Central memory CD8-positive, alpha-beta T cell (primary cell): ENCODE measurements at regions not wholly inside any gene's neighbourhood (a gene's known extent, or its start where the extent isn't known, plus 50 kb on each side); places are given as distances from the start of the nearest gene placed in this dataset.
"Not testable (repeated sequence)": the region's sequence is repeated elsewhere in the genome, so short reads cannot be mapped to it uniquely, and the experiment has no call there.

Experiments used
- ATAC-seq: fragments of 150-1000 bp; cut with Tn5 transposase; replicated peaks from 2 replicates; pipeline ENCODE4 v1.10.0; 2022; ENCODE audit warnings: mild to moderate bottlenecking, moderate FRiP score, moderate number of reproducible peaks; ENCODE audit not compliant: poor library complexity, severe bottlenecking; ENCODE audit errors: extremely low read depth
- DNase-seq, 2 donors: peaks; one replicate each; pipeline ENCODE4 v3.0.0; 2021; ENCODE audit warnings: low spot score in 2 of 2
- H3K27ac Mint-ChIP-seq: one replicate; pipeline ENCODE4 v1.8.0; 2022; ENCODE audit warnings: low read depth, mild to moderate bottlenecking, moderate library complexity, mixed read lengths
- H3K27me3 Mint-ChIP-seq: one replicate; pipeline ENCODE4 v1.8.0; 2022; ENCODE audit warnings: mixed read lengths
- H3K36me3 Mint-ChIP-seq: one replicate; pipeline ENCODE4 v1.8.0; 2022; ENCODE audit warnings: mild to moderate bottlenecking, moderate library complexity, mixed read lengths; ENCODE audit not compliant: insufficient read depth
- H3K4me1 Mint-ChIP-seq: one replicate; pipeline ENCODE4 v1.8.0; 2022; ENCODE audit warnings: mixed read lengths
- H3K4me3 Mint-ChIP-seq: one replicate; pipeline ENCODE4 v1.8.0; 2022; ENCODE audit warnings: mild to moderate bottlenecking, moderate library complexity, mixed read lengths
- H3K9me3 Mint-ChIP-seq: one replicate; pipeline ENCODE4 v1.8.0; 2022; ENCODE audit warnings: mixed read lengths

GRCh38 chr4:75280461-75280860 lies 233.7 kb downstream of the RCHY1 start:
- H3K4me1 Mint-ChIP-seq, H3K27ac Mint-ChIP-seq, DNase-seq, H3K4me3 Mint-ChIP-seq, H3K36me3 Mint-ChIP-seq, ATAC-seq: not testable (repeated sequence)
- peaks cover 24% of the 10 kb centered on the region for H3K9me3 Mint-ChIP-seq
- peaks cover 22% of the 10 kb centered on the region for H3K27me3 Mint-ChIP-seq

DNA sequence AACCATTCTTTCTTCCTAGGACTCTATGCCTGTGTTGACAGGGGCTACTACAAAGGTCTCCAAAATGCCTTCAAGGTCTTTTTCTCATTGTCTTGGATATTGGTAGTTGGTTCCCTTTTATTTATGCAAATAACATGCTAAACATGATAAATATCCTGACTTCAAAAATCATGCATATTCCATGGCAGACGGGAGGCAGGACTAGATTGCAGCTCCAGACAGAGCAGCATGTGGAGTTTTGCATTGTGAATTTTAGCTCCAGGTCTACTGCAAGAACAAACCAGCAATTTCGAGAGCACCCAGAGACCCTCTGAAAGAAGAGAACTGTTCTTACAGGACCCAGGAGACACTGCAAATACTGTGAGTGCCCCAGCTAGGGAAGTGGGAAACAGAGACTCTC lies 254.9 kb downstream of the RCHY1 start:
- no peaks in the 10 kb centered on the region for H3K27me3 Mint-ChIP-seq
- no peak overlapping the region for H3K4me3 Mint-ChIP-seq
- H3K36me3 Mint-ChIP-seq = no peaks in the 10 kb centered on the region
- peaks cover 3% of the 10 kb centered on the region for H3K9me3 Mint-ChIP-seq
- DNase-seq = no peak
- no peak overlapping the region for H3K27ac Mint-ChIP-seq
- H3K4me1 Mint-ChIP-seq = no peaks in the 10 kb centered on the region
- no peak for ATAC-seq

DNA sequence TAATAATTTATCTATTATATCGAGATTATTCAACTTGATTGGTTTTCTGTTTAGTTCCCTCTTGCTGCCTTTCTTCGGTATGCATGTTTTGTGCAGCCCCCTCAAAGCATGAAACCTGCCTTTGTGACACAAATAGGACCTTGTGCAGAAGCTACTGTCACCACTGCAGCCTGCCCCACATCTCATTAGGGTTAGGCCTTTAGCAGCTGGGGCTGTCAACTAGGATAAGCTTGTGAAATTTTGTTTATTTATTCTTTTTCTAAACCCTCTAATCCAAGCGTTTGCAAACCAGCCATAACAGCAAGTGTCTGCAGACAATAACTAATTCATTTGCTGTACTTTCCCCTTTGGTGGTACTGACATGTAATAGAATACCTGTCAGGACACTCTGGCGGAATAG lies 258.9 kb downstream of the RCHY1 start:
- no peaks in the 10 kb centered on the region for H3K27me3 Mint-ChIP-seq
- no peak overlapping the region for H3K4me3 Mint-ChIP-seq
- H3K9me3 Mint-ChIP-seq = peaks cover 6% of the 10 kb centered on the region
- no peaks in the 10 kb centered on the region for H3K4me1 Mint-ChIP-seq
- no peaks in the 10 kb centered on the region for H3K36me3 Mint-ChIP-seq
- ATAC-seq (no peak), DNase-seq (no peak)
- H3K27ac Mint-ChIP-seq = no peak overlapping the region

- no peaks in the 10 kb centered on the region for H3K27me3 Mint-ChIP-seq
- H3K27ac Mint-ChIP-seq = no peak overlapping the region
- H3K9me3 Mint-ChIP-seq = peaks cover 6% of the 10 kb centered on the region
- H3K4me3 Mint-ChIP-seq = no peak overlapping the region
- no peaks in the 10 kb centered on the region for H3K4me1 Mint-ChIP-seq
- no peaks in the 10 kb centered on the region for H3K36me3 Mint-ChIP-seq
- ATAC-seq (no peak), DNase-seq (no peak)
Observed at GRCh38 chr4:75254745-75255144, 259.5 kb downstream of the RCHY1 start.

DNA sequence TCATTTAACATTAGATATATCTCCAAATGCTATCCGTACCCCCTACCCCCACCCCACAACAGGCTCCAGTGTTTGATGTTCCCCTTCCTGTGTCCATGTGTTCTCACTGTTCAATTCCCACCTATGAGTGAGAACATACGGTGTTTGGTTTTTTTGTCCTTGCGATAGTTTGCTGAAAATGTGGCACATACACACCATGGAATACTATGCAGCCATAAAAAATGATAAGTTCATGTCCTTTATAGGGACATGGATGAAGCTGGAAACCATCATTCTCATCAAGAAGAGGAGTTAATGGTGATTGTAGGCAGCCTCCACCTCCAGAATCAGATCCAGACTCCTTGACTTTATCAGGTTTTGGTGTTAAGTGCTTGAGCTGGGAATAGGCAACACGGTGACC lies 261.1 kb downstream of the RCHY1 start:
- ATAC-seq, H3K4me1 Mint-ChIP-seq, H3K36me3 Mint-ChIP-seq, H3K9me3 Mint-ChIP-seq, DNase-seq, H3K27me3 Mint-ChIP-seq, H3K27ac Mint-ChIP-seq, H3K4me3 Mint-ChIP-seq: not testable (repeated sequence)

GRCh38 chr4:75251547-75251946 lies 262.7 kb downstream of the RCHY1 start:
- H3K4me3 Mint-ChIP-seq = no peak overlapping the region
- no peaks in the 10 kb centered on the region for H3K36me3 Mint-ChIP-seq
- ATAC-seq (no peak), DNase-seq (no peak)
- H3K27ac Mint-ChIP-seq = no peak overlapping the region
- peaks cover 6% of the 10 kb centered on the region for H3K9me3 Mint-ChIP-seq
- no peaks in the 10 kb centered on the region for H3K27me3 Mint-ChIP-seq
- no peaks in the 10 kb centered on the region for H3K4me1 Mint-ChIP-seq

GRCh38 chr4:75249739-75250138 lies 264.5 kb downstream of the RCHY1 start:
- Mint-ChIP-seq H3K9me3 (peaks cover 6% of the 10 kb centered on the region), H3K4me3 (no peak overlapping the region), H3K27me3 (no peaks in the 10 kb centered on the region), H3K27ac (no peak overlapping the region), H3K36me3 (no peaks in the 10 kb centered on the region), H3K4me1 (no peaks in the 10 kb centered on the region)
- DNase-seq (no peak), ATAC-seq (no peak)

GRCh38 chr4:75248770-75249407 lies 265.3 kb downstream of the RCHY1 start:
- Mint-ChIP-seq H3K9me3 (peaks cover 6% of the 10 kb centered on the region), H3K4me1 (no peaks in the 10 kb centered on the region), H3K27me3 (no peaks in the 10 kb centered on the region), H3K27ac (no peak overlapping the region), H3K4me3 (no peak overlapping the region), H3K36me3 (no peaks in the 10 kb centered on the region)
- no peak for ATAC-seq
- DNase-seq = no peak

DNA sequence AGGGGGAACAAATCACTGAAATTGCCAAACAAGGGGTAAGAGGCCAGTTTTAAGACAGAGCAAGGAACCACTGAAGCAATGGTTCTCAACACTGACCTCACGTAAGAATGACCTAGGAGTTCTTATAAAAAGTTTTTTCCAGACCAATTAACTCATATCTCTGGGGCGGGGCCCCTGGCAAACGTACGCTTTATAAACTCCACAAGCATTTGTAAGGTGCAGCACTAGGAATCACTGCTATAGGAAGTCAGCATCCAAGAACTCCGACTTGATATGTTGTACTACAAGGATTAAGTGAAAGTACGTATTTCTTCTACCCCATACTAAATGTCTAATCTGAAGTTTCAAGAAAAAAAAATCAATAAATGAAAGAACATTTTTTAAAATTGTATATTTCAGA lies 269.9 kb downstream of the RCHY1 start:
- Mint-ChIP-seq H3K27me3 (no peaks in the 10 kb centered on the region), H3K9me3 (no peaks in the 10 kb centered on the region), H3K4me3 (no peak overlapping the region), H3K36me3 (no peaks in the 10 kb centered on the region), H3K27ac (no peak overlapping the region), H3K4me1 (no peaks in the 10 kb centered on the region)
- DNase-seq = no peak
- ATAC-seq = no peak

- DNase-seq (no peak), ATAC-seq (no peak)
- Mint-ChIP-seq H3K4me3 (no peak overlapping the region), H3K27ac (no peak overlapping the region), H3K27me3 (no peaks in the 10 kb centered on the region), H3K4me1 (no peaks in the 10 kb centered on the region), H3K36me3 (no peaks in the 10 kb centered on the region), H3K9me3 (no peaks in the 10 kb centered on the region)
Observed at GRCh38 chr4:75243570-75243969, 270.6 kb downstream of the RCHY1 start.

DNA sequence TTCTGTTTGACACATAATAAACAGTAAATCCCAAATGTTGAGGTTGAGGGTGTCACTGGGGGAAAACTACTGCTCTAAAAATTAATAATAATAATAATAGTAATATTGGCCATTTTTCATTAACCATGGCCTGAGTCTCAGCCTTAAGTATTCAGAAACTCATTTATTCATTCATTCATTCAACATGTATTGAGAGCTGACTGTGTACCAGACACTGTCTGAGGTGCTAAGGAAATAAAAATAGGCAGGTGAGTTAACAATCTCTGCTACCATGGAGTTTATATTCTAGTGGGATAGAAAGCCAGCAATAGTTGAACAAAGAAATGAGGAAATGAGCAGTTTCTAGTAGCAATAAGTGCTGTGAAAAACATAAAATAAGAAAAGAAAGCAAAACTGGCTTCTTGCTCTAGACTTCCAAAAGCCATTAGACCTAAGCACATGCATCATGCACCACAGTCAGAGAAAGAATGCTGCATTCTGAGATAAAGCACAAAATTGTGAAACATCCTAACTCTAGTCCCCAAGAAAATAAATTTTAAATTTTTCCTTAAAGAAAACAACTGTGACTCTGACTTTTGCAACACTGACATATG lies 278.7 kb downstream of the RCHY1 start:
- DNase-seq = no peak
- H3K4me3 Mint-ChIP-seq = no peak overlapping the region
- no peak overlapping the region for H3K27ac Mint-ChIP-seq
- ATAC-seq = no peak
- no peaks in the 10 kb centered on the region for H3K36me3 Mint-ChIP-seq
- H3K27me3 Mint-ChIP-seq = no peaks in the 10 kb centered on the region
- H3K4me1 Mint-ChIP-seq = no peaks in the 10 kb centered on the region
- no peaks in the 10 kb centered on the region for H3K9me3 Mint-ChIP-seq

- Mint-ChIP-seq H3K4me1 (no peaks in the 10 kb centered on the region), H3K4me3 (no peak overlapping the region), H3K27me3 (no peaks in the 10 kb centered on the region), H3K36me3 (no peaks in the 10 kb centered on the region), H3K9me3 (no peaks in the 10 kb centered on the region), H3K27ac (no peak overlapping the region)
- no peak for DNase-seq
- ATAC-seq = no peak
Observed at GRCh38 chr4:75232546-75232945, 281.7 kb downstream of the RCHY1 start.

GRCh38 chr4:75229806-75230570 lies 284.2 kb downstream of the RCHY1 start:
- DNase-seq = no peak
- Mint-ChIP-seq H3K27ac (no peak overlapping the region), H3K4me1 (no peaks in the 10 kb centered on the region), H3K4me3 (no peak overlapping the region), H3K9me3 (no peaks in the 10 kb centered on the region), H3K36me3 (no peaks in the 10 kb centered on the region), H3K27me3 (no peaks in the 10 kb centered on the region)
- no peak for ATAC-seq
